NCI-H128 (cell line): ENCODE measurements at regions not wholly inside any gene's neighbourhood (a gene's known extent, or its start where the extent isn't known, plus 50 kb on each side); places are given as distances from the start of the nearest gene placed in this dataset.

ENCODE experiments used
- DNase-seq: peaks from one replicate; lab custom pipeline; 2025; ENCODE audit not compliant: unreplicated experiment; lab: John Stamatoyannopoulos, UW

GRCh38 chr12:5376591-5377207, 55.2 kb upstream of the NTF3 start:
- peak; percentile 65 for DNase-seq

DNA sequence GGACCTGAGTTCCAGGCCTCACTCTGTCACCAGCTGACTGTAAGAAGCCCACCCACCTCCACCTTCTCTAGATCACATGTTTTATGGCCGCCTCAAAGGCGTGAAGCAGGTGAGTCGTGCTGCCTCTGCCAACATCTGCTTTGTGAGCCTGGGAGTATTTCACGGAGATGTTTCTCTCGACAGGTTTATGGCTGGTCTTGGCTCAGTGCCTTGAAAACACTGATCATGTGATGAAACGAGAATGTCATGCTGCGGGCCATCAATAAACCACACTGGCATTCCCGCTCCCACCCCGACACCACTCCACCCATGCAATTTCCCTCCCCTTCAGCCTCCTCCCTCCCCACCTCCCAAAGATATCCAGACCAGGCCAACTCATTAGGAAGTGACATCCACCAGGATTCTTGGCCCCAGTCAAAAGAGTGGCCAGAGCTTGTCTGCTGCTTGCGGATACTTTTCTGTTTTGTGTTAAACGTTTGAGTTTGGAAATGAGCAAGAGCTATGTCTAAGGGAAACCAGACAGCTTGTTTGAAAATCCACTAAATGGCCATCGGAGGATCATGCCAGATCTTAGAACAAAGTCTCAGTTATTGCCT, 53.8 kb upstream of the NTF3 start:
- DNase-seq = peak; percentile 19

GRCh38 chr12:5379749-5380496, 52.0 kb upstream of the NTF3 start:
- no peak for DNase-seq
